Activated T-cell treated with anti-CD3 and anti-CD28 coated beads, Interleukin-2, amount 50 U/mL, for 72 hours (primary cell): ENCODE measurements at regions not wholly inside any gene's neighbourhood (a gene's known extent, or its start where the extent isn't known, plus 50 kb on each side); places are given as distances from the start of the nearest gene placed in this dataset.
A peak's percentile ranks its signal among the peaks of the same experiment; 100 is the strongest.
"Not testable (repeated sequence)": the region's sequence is repeated elsewhere in the genome, so short reads cannot be mapped to it uniquely, and the experiment has no call there.

Source experiments
- ATAC-seq, 2 donors: fragments of 150-1000 bp; cut with Tn5 transposase; replicated peaks in 1 of 2; 2 replicates each; pipeline ENCODE4 v1.10.0; 2021; ENCODE audit warnings: moderate library complexity in 2 of 2, mild to moderate bottlenecking in 1 of 2
- DNase-seq, 2 donors: peaks; one replicate each; pipeline ENCODE4 v3.0.0; 2021 to 2022; ENCODE audit warnings: mixed read lengths in 1 of 2
- H3K27ac Mint-ChIP-seq: one replicate; pipeline ENCODE4 v1.8.0; 2022; ENCODE audit warnings: mild to moderate bottlenecking, moderate library complexity, mixed read lengths
- H3K27me3 Mint-ChIP-seq: one replicate; pipeline ENCODE4 v1.8.0; 2022; ENCODE audit warnings: low read depth, mixed read lengths
- H3K36me3 Mint-ChIP-seq, 2 donors: one replicate each; pipeline ENCODE4 v1.8.0; 2022; ENCODE audit warnings: mixed read lengths in 2 of 2, mild to moderate bottlenecking in 1 of 2; ENCODE audit not compliant: insufficient read depth in 2 of 2
- H3K4me1 Mint-ChIP-seq: one replicate; pipeline ENCODE4 v1.8.0; 2022; ENCODE audit warnings: low read depth, mixed read lengths
- H3K4me3 Mint-ChIP-seq, 2 donors: one replicate each; pipeline ENCODE4 v1.8.0; 2022; ENCODE audit warnings: mild to moderate bottlenecking in 2 of 2, mixed read lengths in 2 of 2, moderate library complexity in 2 of 2
- H3K9me3 Mint-ChIP-seq, 2 donors: one replicate each; pipeline ENCODE4 v1.8.0; 2022; ENCODE audit warnings: mixed read lengths in 2 of 2

DNA sequence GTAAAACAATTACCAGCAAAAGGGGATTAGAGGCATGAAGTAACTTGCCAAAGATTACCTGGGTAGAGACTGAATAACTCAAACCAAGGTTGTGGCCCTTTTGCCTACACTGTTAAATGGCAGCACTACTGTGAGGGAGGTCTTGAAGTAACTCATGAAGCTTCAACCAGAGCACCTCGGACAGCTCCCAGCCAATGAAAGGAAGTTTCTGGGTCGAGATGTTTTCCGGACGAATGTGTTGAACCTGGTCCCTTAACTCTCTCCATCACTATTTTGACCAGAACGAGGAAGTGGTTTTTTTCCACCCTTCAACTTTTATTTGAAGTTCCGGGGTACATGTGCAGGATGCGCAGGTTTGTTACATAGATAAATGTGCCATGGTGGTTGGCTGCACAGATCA, 133.6 kb upstream of the PRKCQ start:
- Mint-ChIP-seq H3K4me3 (no peak overlapping the region), H3K36me3 (no peaks in the 10 kb centered on the region), H3K9me3 (no peaks in the 10 kb centered on the region), H3K27me3 (peaks cover 50% of the 10 kb centered on the region), H3K27ac (no peak overlapping the region), H3K4me1 (peaks cover 4% of the 10 kb centered on the region)
- DNase-seq, result no peak
- ATAC-seq, result no peak

DNA sequence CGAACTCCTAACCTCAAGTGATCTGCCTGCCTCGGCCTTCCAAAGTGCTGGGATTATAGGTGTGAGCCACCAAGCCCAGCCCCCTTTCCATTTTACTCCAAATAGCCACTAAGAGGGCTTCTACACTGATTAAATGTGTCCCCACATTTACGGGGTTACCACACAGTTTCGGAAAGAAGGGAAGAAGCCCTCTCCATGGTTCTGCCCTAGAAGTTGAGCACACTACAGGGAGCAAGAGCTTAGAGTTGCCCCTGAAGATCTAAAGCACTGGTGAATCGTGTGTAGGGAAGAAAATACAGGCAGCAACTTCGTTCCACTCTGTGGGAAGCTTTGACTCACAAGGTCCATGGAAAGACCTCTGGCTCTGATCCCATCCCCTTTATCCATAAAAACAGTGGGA, 133.0 kb upstream of the PRKCQ start:
- Mint-ChIP-seq H3K36me3 (no peaks in the 10 kb centered on the region), H3K9me3 (no peaks in the 10 kb centered on the region), H3K27me3 (peaks cover 49% of the 10 kb centered on the region), H3K27ac (no peak overlapping the region), H3K4me1 (peaks cover 4% of the 10 kb centered on the region), H3K4me3 (no peak overlapping the region)
- no peak for ATAC-seq
- DNase-seq, result no peak

DNA sequence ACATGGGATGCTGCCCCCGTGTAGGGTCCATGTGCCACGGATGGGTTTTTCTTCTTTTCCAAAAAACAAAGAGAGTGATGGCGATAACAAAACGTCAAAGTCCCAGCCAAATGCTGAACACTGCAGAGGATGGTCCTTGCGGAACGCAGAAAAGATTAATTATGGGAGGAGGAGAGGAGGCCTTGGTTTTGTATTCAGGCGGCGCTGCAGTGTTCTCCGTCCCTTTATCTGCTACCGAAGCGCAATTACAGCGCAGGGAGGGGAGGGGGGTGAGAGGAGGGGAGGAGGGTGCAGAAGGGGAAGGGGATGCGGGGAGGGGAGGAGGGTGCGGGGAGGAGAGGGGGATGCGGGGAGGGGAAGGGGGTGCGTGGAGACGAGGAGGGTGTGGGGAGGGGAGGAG, 131.8 kb upstream of the PRKCQ start:
- no peak overlapping the region for H3K27ac Mint-ChIP-seq
- no peaks in the 10 kb centered on the region for H3K9me3 Mint-ChIP-seq
- ATAC-seq, result no peak

DNA sequence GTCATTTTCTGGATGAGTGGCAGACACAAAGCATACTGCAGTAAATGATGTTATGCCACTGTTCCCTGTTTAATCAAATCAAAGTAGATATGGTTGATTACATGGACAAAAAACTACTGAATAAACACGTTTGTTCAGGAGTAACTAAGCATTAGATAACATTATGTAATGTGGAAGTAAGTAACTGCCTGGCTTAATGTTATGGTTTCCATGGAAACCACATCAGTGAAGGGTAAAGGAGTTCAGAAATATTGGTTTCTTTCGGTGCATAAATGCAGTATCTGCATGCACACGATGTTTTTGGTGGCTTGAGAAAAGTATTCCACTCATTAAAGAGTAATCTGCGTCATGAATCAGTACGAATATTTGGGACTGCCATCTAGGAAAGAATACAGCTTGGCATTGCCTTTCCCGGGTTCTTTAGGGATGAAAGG, 131.3 kb upstream of the PRKCQ start:
- peaks cover 56% of the 10 kb centered on the region for H3K27me3 Mint-ChIP-seq
- peaks cover 4% of the 10 kb centered on the region for H3K4me1 Mint-ChIP-seq
- H3K36me3 Mint-ChIP-seq, result no peaks in the 10 kb centered on the region
- no peak overlapping the region for H3K27ac Mint-ChIP-seq
- no peak overlapping the region for H3K4me3 Mint-ChIP-seq
- ATAC-seq (no peak), DNase-seq (no peak)
- no peaks in the 10 kb centered on the region for H3K9me3 Mint-ChIP-seq

More for the DNA sequence above, 131.8 kb upstream of the PRKCQ start:
- peaks cover 58% of the 10 kb centered on the region for H3K27me3 Mint-ChIP-seq
- no peak for DNase-seq
- no peaks in the 10 kb centered on the region for H3K36me3 Mint-ChIP-seq
- H3K4me1 Mint-ChIP-seq, result peaks cover 4% of the 10 kb centered on the region
- H3K4me3 Mint-ChIP-seq, result no peak overlapping the region

DNA sequence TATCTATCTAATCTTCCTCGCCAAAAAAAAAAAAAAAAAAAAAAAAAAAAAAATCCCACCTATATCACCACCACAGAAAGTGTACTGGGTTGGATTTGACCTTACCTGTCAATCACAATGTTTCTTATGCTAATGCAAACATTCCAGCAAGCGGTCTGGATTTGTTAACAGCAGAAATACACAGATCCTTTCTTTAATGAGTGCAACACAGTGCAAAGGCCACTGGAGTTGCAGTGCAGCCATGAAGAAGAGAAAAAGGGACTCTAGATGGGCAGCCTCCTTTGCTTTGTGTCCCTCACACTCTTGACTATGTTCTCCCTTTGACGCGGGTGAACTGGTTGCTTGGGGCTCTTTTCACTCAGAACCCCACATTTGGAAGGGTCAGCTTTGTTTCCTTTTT, 127.3 kb upstream of the PRKCQ start:
- no peaks in the 10 kb centered on the region for H3K36me3 Mint-ChIP-seq
- H3K4me1 Mint-ChIP-seq, result peaks cover 4% of the 10 kb centered on the region
- DNase-seq (no peak), ATAC-seq (no peak)
- H3K4me3 Mint-ChIP-seq, result no peak overlapping the region
- H3K27me3 Mint-ChIP-seq, result peaks cover 47% of the 10 kb centered on the region
- H3K9me3 Mint-ChIP-seq, result no peaks in the 10 kb centered on the region
- H3K27ac Mint-ChIP-seq, result no peak overlapping the region

DNA sequence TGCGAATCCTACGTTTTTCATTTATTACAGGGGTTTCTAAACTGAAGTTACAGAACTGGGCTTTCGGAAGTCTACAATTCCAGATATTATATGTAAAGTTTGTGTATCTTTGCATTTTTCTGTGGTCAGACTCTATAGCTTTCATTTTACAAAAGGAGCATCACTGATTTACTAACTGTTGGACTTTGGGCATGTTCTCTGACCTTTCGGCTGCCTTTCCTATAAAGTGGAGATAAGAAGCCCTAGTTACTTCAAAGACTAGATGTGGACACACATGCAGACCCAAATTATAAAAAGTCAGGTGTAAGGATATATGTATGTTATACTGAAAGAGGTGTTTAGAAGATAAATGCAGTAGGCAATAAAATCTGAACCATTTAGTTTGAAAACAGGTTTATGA, 126.6 kb upstream of the PRKCQ start:
- H3K36me3 Mint-ChIP-seq, result no peaks in the 10 kb centered on the region
- no peak overlapping the region for H3K4me3 Mint-ChIP-seq
- peaks cover 45% of the 10 kb centered on the region for H3K27me3 Mint-ChIP-seq
- peaks cover 4% of the 10 kb centered on the region for H3K4me1 Mint-ChIP-seq
- DNase-seq, result no peak
- H3K27ac Mint-ChIP-seq, result no peak overlapping the region
- no peaks in the 10 kb centered on the region for H3K9me3 Mint-ChIP-seq
- no peak for ATAC-seq

DNA sequence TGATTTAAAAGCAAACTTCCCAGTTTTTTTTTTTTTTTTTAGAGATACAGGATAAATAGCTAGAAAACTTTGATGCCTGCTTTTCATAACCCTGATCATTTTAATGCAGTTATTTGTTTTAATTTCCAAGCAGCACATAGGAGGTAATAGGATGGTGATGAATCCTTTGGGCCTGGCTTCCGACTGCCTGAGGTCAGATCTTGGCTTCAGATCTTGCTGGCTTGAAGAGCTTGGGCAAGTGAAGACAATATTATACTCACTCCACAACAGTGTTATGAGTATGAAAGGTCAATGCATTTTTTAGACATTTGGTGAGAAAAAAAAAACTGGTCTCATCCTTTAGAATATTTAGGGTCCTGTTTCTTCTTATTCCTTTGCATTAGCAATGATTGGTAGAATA, 124.8 kb upstream of the PRKCQ start:
- DNase-seq (no peak), ATAC-seq (no peak)
- Mint-ChIP-seq H3K4me1 (peaks cover 4% of the 10 kb centered on the region), H3K4me3 (no peak overlapping the region), H3K27ac (no peak overlapping the region), H3K27me3 (peaks cover 29% of the 10 kb centered on the region), H3K36me3 (no peaks in the 10 kb centered on the region), H3K9me3 (no peaks in the 10 kb centered on the region)

DNA sequence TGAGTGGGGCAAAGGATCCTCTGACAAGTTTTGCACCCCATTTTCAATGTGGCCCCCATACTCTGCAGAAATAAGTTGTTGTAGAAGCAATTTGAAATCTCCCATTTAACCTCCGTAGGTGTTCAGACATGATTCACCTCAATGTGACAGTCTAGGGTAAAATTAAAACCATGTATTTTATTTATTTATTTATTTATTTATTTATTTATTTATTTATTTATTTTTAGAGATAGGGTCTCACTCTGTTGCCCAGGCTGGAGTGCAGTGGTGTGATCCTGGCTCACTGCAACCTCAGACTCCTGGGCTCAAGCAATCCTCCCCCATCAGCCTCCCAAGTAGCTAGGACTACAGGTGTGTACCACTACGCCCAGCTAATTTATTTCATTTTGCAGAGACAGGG, 122.8 kb upstream of the PRKCQ start:
- not testable (repeated sequence) for H3K36me3 Mint-ChIP-seq, H3K27ac Mint-ChIP-seq, DNase-seq, H3K4me1 Mint-ChIP-seq, H3K4me3 Mint-ChIP-seq, H3K9me3 Mint-ChIP-seq, ATAC-seq
- H3K27me3 Mint-ChIP-seq, result peaks cover 23% of the 10 kb centered on the region

DNA sequence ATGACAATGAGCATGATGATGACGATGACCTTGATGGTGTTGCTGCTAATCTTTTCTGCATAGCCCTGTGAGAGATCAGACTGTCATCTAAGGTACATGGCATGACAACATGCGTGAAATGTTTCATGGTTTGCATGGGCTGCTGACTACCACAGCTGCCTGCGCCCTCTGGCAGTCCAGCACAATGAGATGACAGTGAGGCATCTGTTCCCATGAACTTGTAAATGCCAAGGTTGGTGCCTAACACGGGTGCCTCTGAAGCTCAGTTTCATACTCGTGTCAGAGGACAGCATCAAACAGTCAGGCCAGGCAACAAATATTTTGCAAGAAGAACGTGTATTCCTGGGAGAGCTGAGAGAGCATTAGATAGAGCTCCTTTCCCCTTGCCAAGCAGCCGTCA, 122.0 kb upstream of the PRKCQ start:
- H3K4me1 Mint-ChIP-seq, result no peaks in the 10 kb centered on the region
- H3K27ac Mint-ChIP-seq, result no peak overlapping the region
- H3K36me3 Mint-ChIP-seq, result no peaks in the 10 kb centered on the region
- no peak for ATAC-seq
- H3K9me3 Mint-ChIP-seq, result no peaks in the 10 kb centered on the region
- no peak overlapping the region for H3K4me3 Mint-ChIP-seq
- DNase-seq, result no peak
- peaks cover 17% of the 10 kb centered on the region for H3K27me3 Mint-ChIP-seq

DNA sequence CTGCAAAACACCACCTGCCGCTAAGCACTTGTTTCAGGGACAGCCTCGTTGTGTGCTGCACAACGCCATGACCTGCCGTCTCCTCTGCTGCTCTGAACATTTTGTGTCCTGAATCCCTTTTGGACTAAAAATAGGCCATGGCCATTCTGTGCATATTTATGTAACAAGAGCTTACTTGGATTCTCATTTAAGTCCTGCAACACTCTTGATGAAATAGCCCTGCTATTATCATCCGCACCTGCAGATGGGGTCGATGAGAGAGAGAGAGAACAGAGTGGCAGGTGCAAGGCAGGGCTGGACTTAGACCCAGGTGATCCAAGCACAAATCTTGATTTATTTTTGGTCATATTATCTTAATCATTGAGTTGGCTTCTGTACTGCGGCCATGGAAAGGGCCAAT, 121.2 kb upstream of the PRKCQ start:
- DNase-seq, result peak in 1 of 2 donors; percentile 2
- Mint-ChIP-seq H3K27me3 (peaks cover 17% of the 10 kb centered on the region), H3K36me3 (no peaks in the 10 kb centered on the region), H3K4me3 (no peak overlapping the region), H3K4me1 (no peaks in the 10 kb centered on the region), H3K9me3 (no peaks in the 10 kb centered on the region), H3K27ac (no peak overlapping the region)
- ATAC-seq, result no peak

DNA sequence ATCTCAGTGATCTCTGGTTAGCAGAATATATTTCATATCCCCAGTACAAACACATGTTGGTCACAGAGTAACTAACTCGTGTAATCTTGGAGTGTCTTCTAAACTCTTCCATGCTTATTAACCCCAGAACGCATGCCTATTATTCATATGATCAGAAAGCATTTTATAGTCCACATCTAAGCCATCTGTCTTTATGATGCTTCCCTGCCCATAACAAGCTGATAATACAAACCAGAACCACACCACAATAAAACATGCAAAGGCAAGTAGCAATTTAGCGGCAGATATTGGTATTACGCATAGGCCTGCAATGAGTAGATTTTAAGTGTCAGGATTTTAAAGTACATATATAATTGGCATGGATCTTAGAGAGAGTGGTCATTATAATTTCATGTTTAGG, 120.0 kb upstream of the PRKCQ start:
- Mint-ChIP-seq H3K4me1 (peaks cover 8% of the 10 kb centered on the region), H3K27ac (no peak overlapping the region), H3K9me3 (no peaks in the 10 kb centered on the region), H3K4me3 (no peak overlapping the region), H3K27me3 (peaks cover 17% of the 10 kb centered on the region), H3K36me3 (no peaks in the 10 kb centered on the region)
- no peak for DNase-seq
- ATAC-seq, result no peak

DNA sequence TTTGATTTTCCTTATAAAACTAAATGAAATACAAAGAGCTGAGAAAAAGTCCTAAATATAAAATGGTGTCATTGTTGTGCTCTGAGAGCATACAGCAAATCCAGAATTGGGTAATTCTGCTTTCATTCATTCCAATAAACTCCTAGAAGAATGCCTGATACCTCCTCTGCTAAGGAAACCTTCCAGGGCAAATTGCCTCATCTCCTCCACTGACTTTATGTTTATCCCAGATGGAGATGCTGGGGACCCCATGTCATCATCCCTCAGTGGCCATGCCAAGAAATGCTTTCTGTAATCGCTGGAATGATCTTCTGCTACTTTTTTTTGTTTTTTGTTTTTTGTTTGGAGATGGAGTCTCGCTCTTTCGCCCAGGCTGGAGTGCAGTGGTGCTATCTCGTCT, 119.3 kb upstream of the PRKCQ start:
- no peak for DNase-seq
- H3K9me3 Mint-ChIP-seq, result no peaks in the 10 kb centered on the region
- peaks cover 15% of the 10 kb centered on the region for H3K4me1 Mint-ChIP-seq
- H3K4me3 Mint-ChIP-seq, result no peak overlapping the region
- ATAC-seq, result no peak
- no peak overlapping the region for H3K27ac Mint-ChIP-seq
- H3K27me3 Mint-ChIP-seq, result peaks cover 17% of the 10 kb centered on the region
- no peaks in the 10 kb centered on the region for H3K36me3 Mint-ChIP-seq

DNA sequence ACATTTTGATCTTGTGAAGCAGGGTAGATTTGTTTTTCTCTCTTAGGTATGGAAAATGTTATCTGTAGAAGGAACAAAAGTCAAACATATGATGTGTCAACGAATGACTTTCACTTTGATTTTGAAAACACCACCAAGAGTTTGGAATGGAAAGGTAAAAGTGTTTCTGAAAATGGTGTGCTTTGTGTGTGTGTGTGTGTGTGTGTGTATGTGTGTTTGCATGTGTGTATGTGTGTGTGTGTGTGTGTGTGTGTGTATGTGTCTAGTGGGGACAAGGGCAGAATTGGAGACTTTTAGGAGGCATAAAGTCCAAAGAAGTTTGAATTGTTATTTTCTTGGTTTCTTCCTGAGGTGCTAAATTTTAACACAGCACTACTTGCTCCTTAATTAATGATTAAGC, 115.4 kb upstream of the PRKCQ start:
- no peak overlapping the region for H3K4me3 Mint-ChIP-seq
- no peaks in the 10 kb centered on the region for H3K36me3 Mint-ChIP-seq
- H3K4me1 Mint-ChIP-seq, result peaks cover 15% of the 10 kb centered on the region
- ATAC-seq (no peak), DNase-seq (no peak)
- no peaks in the 10 kb centered on the region for H3K9me3 Mint-ChIP-seq
- H3K27me3 Mint-ChIP-seq, result peaks cover 28% of the 10 kb centered on the region
- peak overlapping the region; percentile 9 for H3K27ac Mint-ChIP-seq

DNA sequence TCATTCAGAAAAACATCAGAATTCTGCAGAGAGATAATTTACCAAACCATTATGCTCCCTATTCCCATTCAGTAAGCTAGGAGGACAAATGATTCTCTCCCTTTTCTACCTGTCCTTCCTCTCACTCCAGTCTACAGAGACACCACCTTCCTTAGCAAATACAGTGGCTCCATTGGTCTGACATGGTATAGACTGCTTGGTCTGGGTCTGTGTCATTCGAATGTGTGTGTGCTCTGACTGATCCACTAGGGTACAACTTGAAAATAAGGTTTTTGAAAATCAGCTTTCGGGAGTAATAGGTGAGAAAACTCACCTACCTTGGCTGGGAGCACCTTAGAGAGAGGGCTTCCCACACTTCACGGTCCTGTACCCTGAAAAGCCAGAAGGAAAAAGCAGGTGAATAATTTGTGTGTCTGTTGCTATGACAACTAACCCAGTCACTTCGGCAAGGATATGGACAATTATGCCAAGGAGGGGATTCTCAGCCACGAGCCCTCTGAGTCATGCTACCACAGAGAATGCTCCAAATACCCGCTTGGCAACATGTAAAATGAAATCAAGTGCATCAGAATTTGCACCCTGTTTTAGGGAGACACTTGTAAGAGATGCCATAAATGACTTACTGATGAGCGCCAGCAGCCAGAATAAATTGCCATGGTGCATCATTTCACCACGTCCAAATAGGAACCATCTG, 114.5 kb upstream of the PRKCQ start:
- ATAC-seq (peak; percentile 25 to 43), DNase-seq (peak in 1 of 2 donors; percentile 11)
- Mint-ChIP-seq H3K27me3 (peaks cover 28% of the 10 kb centered on the region), H3K4me3 (no peak overlapping the region), H3K9me3 (no peaks in the 10 kb centered on the region), H3K27ac (no peak overlapping the region), H3K4me1 (peaks cover 15% of the 10 kb centered on the region), H3K36me3 (no peaks in the 10 kb centered on the region)
